ENCODE measurements at regions not wholly inside any gene's neighbourhood (a gene's known extent, or its start where the extent isn't known, plus 50 kb on each side); places are given as distances from the start of the nearest gene placed in this dataset.

- no peak for TF ChIP-seq CTCF (IDR thresholded peaks at IDR 0.05)
- TF ChIP-seq POLR2A (IDR thresholded peaks at IDR 0.05) = no peak
These were observed 323.3 kb upstream of the TLE3 start for GRCh38 chr15:70420948-70421482.
